Activated CD4-positive, alpha-beta T cell treated with anti-CD3 and anti-CD28 coated beads for 36 hours (primary cell): ENCODE measurements at regions not wholly inside any gene's neighbourhood (a gene's known extent, or its start where the extent isn't known, plus 50 kb on each side); places are given as distances from the start of the nearest gene placed in this dataset.
A peak's percentile ranks its signal among the peaks of the same experiment; 100 is the strongest.

Source experiments
- ATAC-seq: fragments of 200-7000 bp; cut with Tn5 transposase; one replicate; pipeline ENCODE4 v1.10.0; 2021; ENCODE audit warnings: mild to moderate bottlenecking, moderate library complexity
- CTCF ChIA-PET: fragments of 350-600 bp; sonication (Branson Sonifier 250); formaldehyde crosslinking; loops from one replicate; lab custom pipeline; 2021; ENCODE audit warnings: antibody characterized with exemption; lab: Charles Lee
- POLR2A ChIA-PET: fragments of 350-600 bp; sonication (Branson Sonifier 250); formaldehyde crosslinking; loops from one replicate; lab custom pipeline; 2021; ENCODE audit warnings: antibody characterized with exemption, inconsistent platforms; lab: Charles Lee
- DNase-seq: peaks from one replicate; pipeline ENCODE4 v3.0.0-alpha.2; 2020
- H3K27ac Mint-ChIP-seq: one replicate; pipeline ENCODE4 v1.8.0; 2021; ENCODE audit warnings: mixed read lengths
- H3K27me3 Mint-ChIP-seq: one replicate; pipeline ENCODE4 v1.8.0; 2021; ENCODE audit warnings: mixed read lengths
- H3K36me3 Mint-ChIP-seq: one replicate; pipeline ENCODE4 v1.8.0; 2021; ENCODE audit warnings: low read depth, mixed read lengths
- H3K4me1 Mint-ChIP-seq: one replicate; pipeline ENCODE4 v1.8.0; 2021; ENCODE audit warnings: mixed read lengths
- H3K4me3 Mint-ChIP-seq: one replicate; pipeline ENCODE4 v1.8.0; 2021; ENCODE audit warnings: mild to moderate bottlenecking, moderate library complexity, mixed read lengths
- H3K9me3 Mint-ChIP-seq: one replicate; pipeline ENCODE4 v1.8.0; 2021; ENCODE audit warnings: low read depth, mixed read lengths
- intact Hi-C, 2 experiments: fragments of 100-400 bp; cut with DNase I in 1 of 2; cut with micrococcal nuclease in 1 of 2; formaldehyde crosslinking; loops; one replicate each; pipeline versions ENCODE4 v1.14.2 to v1.15.1; 2022 to 2024; cut with DNase I, micrococcal nuclease

DNA sequence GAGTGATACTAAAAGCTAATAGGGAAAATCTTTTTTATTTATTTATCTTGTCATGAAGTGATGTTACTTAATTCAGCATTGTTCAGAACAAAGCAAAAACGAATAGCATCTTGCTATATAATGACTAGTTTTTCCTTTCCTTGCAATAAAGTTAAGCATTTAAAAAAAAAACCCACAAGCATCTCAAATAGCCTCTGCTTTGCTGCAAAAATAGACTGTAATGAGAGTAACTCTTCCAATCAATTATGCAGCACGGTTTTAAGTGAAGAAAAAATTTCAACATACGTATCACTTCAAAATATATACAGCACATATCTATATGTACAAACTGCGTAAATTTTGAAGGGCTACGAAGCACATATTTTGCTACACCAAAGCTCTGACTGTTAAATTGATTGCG lies 153.3 kb upstream of the VRK2 start:
- Mint-ChIP-seq H3K9me3 (no peaks in the 10 kb centered on the region), H3K4me3 (no peak overlapping the region), H3K4me1 (peaks cover 4% of the 10 kb centered on the region), H3K36me3 (no peaks in the 10 kb centered on the region), H3K27me3 (peaks cover 3% of the 10 kb centered on the region), H3K27ac (no peak overlapping the region)
- intact Hi-C loops: no loop called here
- CTCF ChIA-PET: interaction anchor here (0.5 kb wide), 1 partner anchor 1133 kb away, joined by 3 read pairs; no protein-coding TSS in a partner anchor
- DNase-seq: no peak
- POLR2A ChIA-PET: no interaction called here
- no peak for ATAC-seq

DNA sequence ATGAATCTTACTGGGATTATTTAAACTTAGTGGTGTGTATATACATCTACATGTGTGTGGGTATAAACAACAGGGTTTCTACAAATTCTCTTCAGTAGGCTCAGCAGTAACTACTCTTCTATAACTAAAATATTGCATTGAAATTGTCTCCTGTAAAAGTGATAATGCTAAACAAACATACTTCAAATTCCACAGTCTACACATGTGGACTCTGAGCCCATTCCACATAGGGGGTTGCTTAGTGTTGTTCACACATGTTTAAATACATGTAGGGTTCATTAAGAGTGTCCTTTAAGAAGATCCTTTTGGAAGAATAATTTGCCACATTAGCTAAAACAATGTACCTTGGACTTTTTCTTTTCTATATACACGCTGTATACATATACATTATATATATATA lies 152.8 kb upstream of the VRK2 start:
- ATAC-seq (no peak), DNase-seq (no peak)
- H3K4me3 Mint-ChIP-seq: no peak overlapping the region
- no peaks in the 10 kb centered on the region for H3K4me1 Mint-ChIP-seq
- ChIA-PET POLR2A (no interaction called here), CTCF (no interaction called here)
- H3K27me3 Mint-ChIP-seq: peaks cover 3% of the 10 kb centered on the region
- intact Hi-C loops: no loop called here
- no peaks in the 10 kb centered on the region for H3K9me3 Mint-ChIP-seq
- no peak overlapping the region for H3K27ac Mint-ChIP-seq
- H3K36me3 Mint-ChIP-seq: no peaks in the 10 kb centered on the region

GRCh38 chr2:57894381-57894780 lies 152.2 kb upstream of the VRK2 start:
- CTCF ChIA-PET: no interaction called here
- H3K4me1 Mint-ChIP-seq: no peaks in the 10 kb centered on the region

DNA sequence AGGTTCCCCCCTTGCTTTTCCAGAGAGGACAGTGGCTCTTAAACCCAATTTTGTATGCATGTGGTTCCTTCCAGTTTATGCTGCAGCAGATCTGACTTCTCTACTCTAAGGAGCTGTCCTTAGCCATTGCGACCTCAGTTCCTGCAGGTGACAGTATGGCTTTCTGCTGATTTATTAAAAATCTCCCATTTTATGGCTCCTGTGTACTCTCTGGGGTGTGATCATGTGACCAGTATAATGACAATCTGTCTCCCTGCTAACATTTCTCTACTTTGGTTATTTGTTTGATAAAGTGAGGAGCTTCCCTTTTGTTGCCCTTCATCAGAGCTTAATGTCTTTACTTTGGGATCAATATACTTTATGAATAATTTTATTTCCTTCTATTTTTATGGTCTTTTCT lies 148.7 kb upstream of the VRK2 start:
- intact Hi-C loops: no loop called here

More at GRCh38 chr2:57894381-57894780, 152.2 kb upstream of the VRK2 start:
- no peak for DNase-seq
- Mint-ChIP-seq H3K36me3 (no peaks in the 10 kb centered on the region), H3K9me3 (no peaks in the 10 kb centered on the region), H3K27ac (no peak overlapping the region), H3K27me3 (peaks cover 3% of the 10 kb centered on the region), H3K4me3 (no peak overlapping the region)
- POLR2A ChIA-PET: no interaction called here
- ATAC-seq: no peak
- intact Hi-C loops: no loop called here

GRCh38 chr2:57899898-57900297 lies 146.7 kb upstream of the VRK2 start:
- ChIA-PET CTCF (no interaction called here), POLR2A (no interaction called here)
- H3K4me3 Mint-ChIP-seq: no peak overlapping the region
- no peaks in the 10 kb centered on the region for H3K36me3 Mint-ChIP-seq
- ATAC-seq: no peak
- peaks cover 5% of the 10 kb centered on the region for H3K27me3 Mint-ChIP-seq
- no peaks in the 10 kb centered on the region for H3K9me3 Mint-ChIP-seq
- no peak for DNase-seq
- H3K27ac Mint-ChIP-seq: no peak overlapping the region
- H3K4me1 Mint-ChIP-seq: no peaks in the 10 kb centered on the region
- intact Hi-C loops: loop anchor here in 1 of 2 experiments (10.0 kb wide), 1 partner anchor 205 kb away; no protein-coding TSS in a partner anchor

More for the DNA sequence above, 148.7 kb upstream of the VRK2 start:
- no peaks in the 10 kb centered on the region for H3K36me3 Mint-ChIP-seq
- ATAC-seq (no peak), DNase-seq (no peak)
- no peaks in the 10 kb centered on the region for H3K9me3 Mint-ChIP-seq
- no peaks in the 10 kb centered on the region for H3K4me1 Mint-ChIP-seq
- POLR2A ChIA-PET: no interaction called here
- H3K27ac Mint-ChIP-seq: no peak overlapping the region
- no peak overlapping the region for H3K4me3 Mint-ChIP-seq
- peaks cover 5% of the 10 kb centered on the region for H3K27me3 Mint-ChIP-seq
- CTCF ChIA-PET: interaction anchor here (0.6 to 1.0 kb wide), 3 partner anchors 13 to 627 kb away, joined by 3 read pairs; no protein-coding TSS in a partner anchor

GRCh38 chr2:57902578-57902977 lies 144.0 kb upstream of the VRK2 start:
- Mint-ChIP-seq H3K4me1 (no peaks in the 10 kb centered on the region), H3K4me3 (no peak overlapping the region), H3K27me3 (peaks cover 2% of the 10 kb centered on the region), H3K36me3 (no peaks in the 10 kb centered on the region), H3K27ac (no peak overlapping the region), H3K9me3 (no peaks in the 10 kb centered on the region)
- intact Hi-C loops: loop anchor here in 1 of 2 experiments (10.0 kb wide), 1 partner anchor 202 kb away; no protein-coding TSS in a partner anchor
- ChIA-PET POLR2A (no interaction called here), CTCF (interaction anchor here (0.5 kb wide), 1 partner anchor 148 kb away, joined by 3 read pairs; no protein-coding TSS in a partner anchor)
- ATAC-seq (no peak), DNase-seq (no peak)

GRCh38 chr2:57906152-57906732 lies 140.4 kb upstream of the VRK2 start:
- H3K4me1 Mint-ChIP-seq: peaks cover 9% of the 10 kb centered on the region
- ChIA-PET POLR2A (no interaction called here), CTCF (interaction anchor here (0.6 to 0.7 kb wide), 6 partner anchors 103 to 669 kb away, joined by 3 to 4 read pairs (median 3); no protein-coding TSS in a partner anchor)
- no peak overlapping the region for H3K4me3 Mint-ChIP-seq
- H3K27ac Mint-ChIP-seq: no peak overlapping the region
- DNase-seq (no peak), ATAC-seq (peak; percentile 84)
- no peaks in the 10 kb centered on the region for H3K27me3 Mint-ChIP-seq
- H3K9me3 Mint-ChIP-seq: no peaks in the 10 kb centered on the region
- H3K36me3 Mint-ChIP-seq: no peaks in the 10 kb centered on the region
- intact Hi-C loops: loop anchor here (1.0 to 10.0 kb wide), 5 partner anchors 149 to 666 kb away; no protein-coding TSS in a partner anchor

DNA sequence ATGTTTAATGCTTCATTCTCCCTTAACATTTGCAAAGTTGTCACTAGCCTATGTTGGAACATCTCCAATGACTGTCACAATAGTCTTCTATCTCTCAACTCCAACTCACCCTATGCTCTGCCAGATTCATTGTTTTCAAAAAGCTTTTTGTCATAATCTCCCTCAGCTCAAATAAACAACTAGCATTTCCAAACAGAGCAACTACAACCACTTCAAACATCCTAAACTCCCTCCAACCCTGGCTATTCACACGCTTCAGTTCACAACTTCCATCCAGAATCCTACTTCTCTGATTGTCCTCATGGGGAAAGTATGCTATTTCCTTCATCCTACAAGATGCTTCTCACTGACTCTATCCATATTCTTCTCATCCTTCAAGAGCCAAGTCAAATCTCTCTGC lies 139.2 kb upstream of the VRK2 start:
- Mint-ChIP-seq H3K4me1 (peaks cover 9% of the 10 kb centered on the region), H3K27ac (peak overlapping the region; percentile 52), H3K4me3 (no peak overlapping the region), H3K9me3 (no peaks in the 10 kb centered on the region), H3K27me3 (no peaks in the 10 kb centered on the region), H3K36me3 (no peaks in the 10 kb centered on the region)
- ChIA-PET POLR2A (no interaction called here), CTCF (no interaction called here)
- ATAC-seq (no peak), DNase-seq (no peak)
- intact Hi-C loops: loop anchor here (2.0 to 10.0 kb wide), 4 partner anchors 150 to 665 kb away; no protein-coding TSS in a partner anchor

GRCh38 chr2:57908736-57909161 lies 137.9 kb upstream of the VRK2 start:
- ATAC-seq (peak; percentile 37), DNase-seq (no peak)
- peaks cover 9% of the 10 kb centered on the region for H3K4me1 Mint-ChIP-seq
- H3K27me3 Mint-ChIP-seq: no peaks in the 10 kb centered on the region
- no peaks in the 10 kb centered on the region for H3K36me3 Mint-ChIP-seq
- intact Hi-C loops: loop anchor here (5.0 to 10.0 kb wide), 3 partner anchors 151 to 664 kb away; no protein-coding TSS in a partner anchor
- POLR2A ChIA-PET: interaction anchor here (0.6 kb wide), 1 partner anchor 74 kb away, joined by 3 read pairs; no protein-coding TSS in a partner anchor
- no peak overlapping the region for H3K4me3 Mint-ChIP-seq
- H3K27ac Mint-ChIP-seq: peak overlapping the region; percentile 62
- CTCF ChIA-PET: interaction anchor here (0.6 to 1.6 kb wide), 6 partner anchors 9 to 539 kb away, joined by 3 to 4 read pairs (median 3); no protein-coding TSS in a partner anchor
- no peaks in the 10 kb centered on the region for H3K9me3 Mint-ChIP-seq

DNA sequence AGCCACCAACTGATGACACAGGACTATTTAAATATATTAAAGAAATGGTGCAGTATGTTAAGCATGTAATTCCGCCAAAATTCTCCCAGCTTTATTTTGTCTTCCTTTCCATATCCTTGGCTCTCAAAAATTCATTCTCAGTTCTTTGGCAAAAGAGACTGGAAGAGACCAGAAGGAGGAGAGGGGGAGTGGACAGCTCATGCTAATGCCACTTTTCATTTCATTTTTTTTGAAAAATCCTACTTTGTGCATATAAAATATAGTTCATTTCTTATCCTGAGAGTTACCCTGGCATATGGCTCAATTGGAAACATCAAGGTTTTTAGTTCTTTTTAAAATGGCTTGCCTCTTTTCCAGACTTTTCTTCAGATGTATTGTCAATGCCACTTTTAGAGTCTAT lies 128.5 kb upstream of the VRK2 start:
- Mint-ChIP-seq H3K27me3 (peaks cover 1% of the 10 kb centered on the region), H3K4me3 (no peak overlapping the region), H3K9me3 (no peaks in the 10 kb centered on the region), H3K4me1 (peaks cover 3% of the 10 kb centered on the region), H3K36me3 (no peaks in the 10 kb centered on the region), H3K27ac (no peak overlapping the region)
- POLR2A ChIA-PET: no interaction called here
- CTCF ChIA-PET: interaction anchor here (1.2 to 1.6 kb wide), 2 partner anchors 10 to 158 kb away, joined by 3 to 4 read pairs; no protein-coding TSS in a partner anchor
- DNase-seq: no peak
- no peak for ATAC-seq
- intact Hi-C loops: no loop called here

- intact Hi-C loops: no loop called here
- Mint-ChIP-seq H3K4me1 (peaks cover 3% of the 10 kb centered on the region), H3K9me3 (peaks cover 8% of the 10 kb centered on the region), H3K36me3 (no peaks in the 10 kb centered on the region), H3K27me3 (peaks cover 1% of the 10 kb centered on the region), H3K4me3 (no peak overlapping the region), H3K27ac (no peak overlapping the region)
- DNase-seq: no peak
- ChIA-PET POLR2A (no interaction called here), CTCF (no interaction called here)
- ATAC-seq: no peak
These were observed 126.2 kb upstream of the VRK2 start for GRCh38 chr2:57920342-57920939.
